Activated T-helper 2 cell treated with anti-CD3 and anti-CD28 coated beads, Interferon-gamma antibody, Interleukin-2, Interleukin-4, amounts not matched to agents 10 μg/mL and 5 μg/mL and 100 μg/mL, durations not matched to agents 14 hours and 24 hours and 36 hours (primary cell): ENCODE measurements at regions not wholly inside any gene's neighbourhood (a gene's known extent, or its start where the extent isn't known, plus 50 kb on each side); places are given as distances from the start of the nearest gene placed in this dataset.
"Not testable (repeated sequence)": the region's sequence is repeated elsewhere in the genome, so short reads cannot be mapped to it uniquely, and the experiment has no call there.

Experiments
- DNase-seq: peaks from one replicate; pipeline ENCODE4 v3.0.0; 2021; ENCODE audit warnings: low spot score
- H3K27ac Mint-ChIP-seq: one replicate; pipeline ENCODE4 v1.8.0; 2021; ENCODE audit warnings: mixed read lengths
- H3K27me3 Mint-ChIP-seq: one replicate; pipeline ENCODE4 v1.8.0; 2021; ENCODE audit warnings: low read depth, mixed read lengths
- H3K36me3 Mint-ChIP-seq: one replicate; pipeline ENCODE4 v1.8.0; 2021; ENCODE audit warnings: low read depth, mixed read lengths
- H3K4me1 Mint-ChIP-seq: one replicate; pipeline ENCODE4 v1.8.0; 2021; ENCODE audit warnings: low read depth, mixed read lengths
- H3K4me3 Mint-ChIP-seq: one replicate; pipeline ENCODE4 v1.8.0; 2021; ENCODE audit warnings: low read depth, mild to moderate bottlenecking, moderate library complexity, mixed read lengths
- H3K9me3 Mint-ChIP-seq: one replicate; pipeline ENCODE4 v1.8.0; 2021; ENCODE audit warnings: mixed read lengths
- intact Hi-C: fragments of 100-400 bp; cut with micrococcal nuclease; formaldehyde crosslinking; loops from one replicate; pipeline ENCODE4 v1.15.1; 2023

DNA sequence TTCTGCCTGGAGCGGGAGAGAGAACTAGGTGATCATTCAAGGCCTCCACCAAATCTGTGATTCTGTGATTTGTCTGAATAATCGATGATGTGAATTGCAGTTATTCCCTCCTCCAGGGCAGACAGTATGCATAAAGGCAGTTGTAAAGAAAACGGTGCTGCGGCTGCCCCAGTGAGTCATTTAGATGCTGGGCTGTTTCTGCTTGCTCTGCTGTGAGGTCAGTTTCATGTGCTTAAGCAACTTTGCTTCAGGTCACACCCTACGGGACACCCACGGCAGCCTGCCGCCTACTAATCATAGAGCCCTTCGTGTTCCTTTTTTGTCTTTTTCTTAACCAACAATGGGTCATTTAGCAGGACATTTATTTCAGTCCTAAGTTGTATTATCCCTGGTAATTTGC is 158.1 kb upstream of the PITRM1 start:
- Mint-ChIP-seq H3K27ac (no peak overlapping the region), H3K27me3 (peaks cover 9% of the 10 kb centered on the region), H3K4me1 (no peaks in the 10 kb centered on the region), H3K4me3 (no peak overlapping the region), H3K36me3 (no peaks in the 10 kb centered on the region), H3K9me3 (no peaks in the 10 kb centered on the region)
- intact Hi-C loops = no loop called here
- no peak for DNase-seq

DNA sequence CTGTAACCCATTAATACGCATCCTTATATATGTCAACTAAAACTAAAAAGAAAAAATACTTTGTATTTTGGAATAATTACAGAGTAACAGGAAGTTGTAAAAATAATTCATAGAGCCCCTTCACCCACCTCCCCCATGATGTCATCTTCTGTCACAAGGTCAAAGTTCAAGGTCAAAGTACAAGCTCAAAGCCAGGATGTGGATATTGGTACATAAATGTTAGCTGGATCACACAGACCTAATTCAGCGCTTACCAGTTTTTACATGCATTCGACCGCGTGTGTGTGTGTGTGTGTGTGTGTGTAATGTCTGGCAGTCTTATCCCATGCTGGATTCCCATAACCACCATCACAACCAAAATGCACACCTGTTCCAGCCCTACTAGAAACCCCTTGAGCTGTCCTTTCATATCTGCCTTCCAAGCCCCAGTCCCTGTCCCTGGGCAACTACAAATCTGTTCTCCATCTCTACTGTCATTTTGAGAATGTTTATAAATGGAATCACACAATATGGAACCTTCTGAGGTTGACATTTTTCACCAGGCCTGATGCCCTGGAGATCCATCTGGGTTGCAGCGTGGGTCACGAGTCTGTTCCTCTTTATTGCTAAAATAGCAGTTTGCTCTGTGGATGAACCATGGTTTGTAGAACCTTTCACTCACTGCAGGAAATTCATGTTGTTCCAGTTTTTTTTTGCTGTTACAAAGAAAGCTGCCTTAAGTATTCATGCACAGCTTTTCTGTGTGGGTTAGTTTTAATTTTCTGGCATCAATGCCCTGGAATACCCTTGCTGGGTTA is 153.6 kb upstream of the PITRM1 start:
- peaks cover 7% of the 10 kb centered on the region for H3K27me3 Mint-ChIP-seq
- no peaks in the 10 kb centered on the region for H3K9me3 Mint-ChIP-seq
- no peak overlapping the region for H3K27ac Mint-ChIP-seq
- intact Hi-C loops = no loop called here
- no peaks in the 10 kb centered on the region for H3K4me1 Mint-ChIP-seq
- no peaks in the 10 kb centered on the region for H3K36me3 Mint-ChIP-seq
- no peak for DNase-seq
- no peak overlapping the region for H3K4me3 Mint-ChIP-seq

DNA sequence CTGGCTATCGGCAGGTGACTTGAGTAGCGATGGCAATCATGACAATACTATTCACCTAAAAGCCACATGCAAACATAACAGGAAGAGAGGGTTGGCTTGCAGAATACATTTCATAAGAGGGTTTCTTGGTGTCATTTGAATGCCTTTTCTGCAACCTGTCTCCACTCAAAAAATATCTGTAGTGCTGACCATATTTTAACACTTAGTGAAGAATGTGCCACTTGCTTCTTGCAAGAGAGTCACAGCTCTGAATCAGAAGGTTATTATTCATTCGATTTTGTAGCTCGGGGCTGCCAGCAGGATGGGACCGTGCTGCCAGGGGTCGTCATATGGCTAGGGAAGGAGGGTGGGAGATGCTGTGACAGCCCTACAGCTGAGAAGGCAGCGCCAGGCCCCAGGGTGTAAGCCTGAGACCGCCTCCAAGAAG is 152.0 kb upstream of the PITRM1 start:
- Mint-ChIP-seq H3K4me3 (no peak overlapping the region), H3K36me3 (no peaks in the 10 kb centered on the region), H3K27ac (no peak overlapping the region), H3K27me3 (peaks cover 7% of the 10 kb centered on the region), H3K9me3 (no peaks in the 10 kb centered on the region), H3K4me1 (no peaks in the 10 kb centered on the region)
- intact Hi-C loops = no loop called here
- DNase-seq = no peak

DNA sequence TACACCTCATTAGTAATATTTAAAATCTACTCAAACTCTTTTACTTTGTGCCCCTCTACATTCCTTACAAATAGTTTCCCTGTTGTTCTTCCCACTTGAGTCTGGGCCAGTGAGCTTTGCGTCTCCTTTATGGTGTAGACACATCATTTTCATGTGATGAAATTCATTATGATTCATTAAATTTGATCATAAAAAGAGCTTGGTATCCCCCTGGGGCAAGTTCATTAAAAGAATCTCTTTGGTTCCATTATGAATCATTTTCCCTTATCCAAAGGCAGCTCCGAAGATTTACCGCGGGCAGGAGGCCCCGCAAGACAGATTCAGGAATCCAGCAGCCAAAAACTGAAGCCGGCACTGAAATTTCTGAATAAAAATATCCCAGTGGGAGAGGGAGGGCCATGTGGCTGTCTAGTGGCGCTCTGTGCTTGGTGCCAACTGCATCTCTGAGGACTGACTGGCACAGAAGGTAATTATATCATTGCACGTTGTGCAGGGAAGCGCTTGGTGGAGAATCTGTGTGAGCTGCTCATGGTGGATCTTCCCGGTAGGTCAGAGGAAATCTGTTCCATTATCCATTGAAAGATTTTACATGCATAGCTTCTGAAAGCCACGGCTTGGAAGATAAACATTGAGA is 151.4 kb upstream of the PITRM1 start:
- no peak for DNase-seq
- intact Hi-C loops = no loop called here
- no peak overlapping the region for H3K4me3 Mint-ChIP-seq
- no peaks in the 10 kb centered on the region for H3K36me3 Mint-ChIP-seq
- no peaks in the 10 kb centered on the region for H3K4me1 Mint-ChIP-seq
- H3K27me3 Mint-ChIP-seq = peaks cover 10% of the 10 kb centered on the region
- H3K9me3 Mint-ChIP-seq = no peaks in the 10 kb centered on the region
- H3K27ac Mint-ChIP-seq = no peak overlapping the region

DNA sequence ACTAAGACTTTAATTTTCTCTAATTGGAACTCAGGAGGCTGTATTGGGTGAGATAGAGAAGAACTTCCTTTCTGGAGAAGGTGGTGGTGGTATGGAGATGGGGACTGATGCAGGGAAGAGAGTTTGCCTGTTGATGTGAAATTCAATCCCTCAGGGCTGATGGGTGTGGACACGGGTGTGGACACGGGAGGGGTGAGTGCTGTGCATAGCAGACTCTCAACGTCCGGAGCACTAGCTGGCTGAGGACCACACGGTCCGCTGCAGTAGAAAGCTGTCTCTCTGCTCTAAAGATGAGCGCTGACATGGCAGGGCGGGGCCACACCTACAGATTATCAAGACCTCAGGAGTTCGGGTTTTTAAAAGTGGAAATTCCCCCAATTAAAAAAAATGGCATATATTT is 148.5 kb upstream of the PITRM1 start:
- Mint-ChIP-seq H3K9me3 (no peaks in the 10 kb centered on the region), H3K27me3 (peaks cover 7% of the 10 kb centered on the region), H3K36me3 (no peaks in the 10 kb centered on the region), H3K4me1 (no peaks in the 10 kb centered on the region), H3K4me3 (no peak overlapping the region), H3K27ac (no peak overlapping the region)
- DNase-seq = no peak
- intact Hi-C loops = no loop called here

DNA sequence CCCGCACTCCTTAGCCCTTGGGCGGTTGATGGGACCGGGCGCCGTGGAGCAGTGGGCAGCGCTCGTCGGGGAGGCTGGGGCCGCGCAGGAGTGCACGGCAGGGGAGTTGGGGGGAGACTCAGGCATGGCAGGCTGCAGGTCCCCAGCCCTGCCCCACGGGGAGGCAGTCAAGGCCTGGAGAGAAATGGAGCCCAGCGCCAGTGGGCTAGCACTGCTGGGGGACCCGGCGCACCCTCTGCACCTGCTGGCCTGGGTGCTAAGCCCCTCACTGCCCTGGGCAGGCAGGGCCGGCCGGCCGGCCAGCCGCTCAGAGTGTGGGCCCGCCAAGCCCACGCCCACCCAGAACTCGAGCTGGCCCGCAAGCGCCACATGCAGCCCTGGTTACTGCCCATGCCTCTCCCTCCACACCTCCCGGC is 147.2 kb upstream of the PITRM1 start:
- Mint-ChIP-seq H3K27ac (no peak overlapping the region), H3K9me3 (no peaks in the 10 kb centered on the region), H3K4me1 (no peaks in the 10 kb centered on the region), H3K27me3 (peaks cover 7% of the 10 kb centered on the region), H3K36me3 (no peaks in the 10 kb centered on the region), H3K4me3 (no peak overlapping the region)
- no peak for DNase-seq
- intact Hi-C loops = no loop called here

DNA sequence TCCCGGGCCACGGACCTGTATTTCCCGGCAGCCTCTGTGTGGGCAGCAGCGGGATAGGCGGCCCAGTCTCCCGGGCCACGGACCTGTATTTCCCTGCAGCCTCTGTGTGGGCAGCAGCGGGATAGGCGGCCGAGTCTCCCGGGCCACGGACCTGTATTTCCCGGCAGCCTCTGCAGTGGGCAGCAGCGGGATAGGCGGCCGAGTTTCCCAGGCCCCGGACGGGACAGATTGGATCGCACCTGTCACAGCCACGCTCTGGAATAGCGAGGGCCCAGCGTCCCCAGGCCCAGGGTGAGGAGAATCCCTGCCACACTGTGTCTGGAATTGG is 145.9 kb upstream of the PITRM1 start:
- not testable (repeated sequence) for H3K36me3 Mint-ChIP-seq, H3K4me1 Mint-ChIP-seq, H3K9me3 Mint-ChIP-seq

DNA sequence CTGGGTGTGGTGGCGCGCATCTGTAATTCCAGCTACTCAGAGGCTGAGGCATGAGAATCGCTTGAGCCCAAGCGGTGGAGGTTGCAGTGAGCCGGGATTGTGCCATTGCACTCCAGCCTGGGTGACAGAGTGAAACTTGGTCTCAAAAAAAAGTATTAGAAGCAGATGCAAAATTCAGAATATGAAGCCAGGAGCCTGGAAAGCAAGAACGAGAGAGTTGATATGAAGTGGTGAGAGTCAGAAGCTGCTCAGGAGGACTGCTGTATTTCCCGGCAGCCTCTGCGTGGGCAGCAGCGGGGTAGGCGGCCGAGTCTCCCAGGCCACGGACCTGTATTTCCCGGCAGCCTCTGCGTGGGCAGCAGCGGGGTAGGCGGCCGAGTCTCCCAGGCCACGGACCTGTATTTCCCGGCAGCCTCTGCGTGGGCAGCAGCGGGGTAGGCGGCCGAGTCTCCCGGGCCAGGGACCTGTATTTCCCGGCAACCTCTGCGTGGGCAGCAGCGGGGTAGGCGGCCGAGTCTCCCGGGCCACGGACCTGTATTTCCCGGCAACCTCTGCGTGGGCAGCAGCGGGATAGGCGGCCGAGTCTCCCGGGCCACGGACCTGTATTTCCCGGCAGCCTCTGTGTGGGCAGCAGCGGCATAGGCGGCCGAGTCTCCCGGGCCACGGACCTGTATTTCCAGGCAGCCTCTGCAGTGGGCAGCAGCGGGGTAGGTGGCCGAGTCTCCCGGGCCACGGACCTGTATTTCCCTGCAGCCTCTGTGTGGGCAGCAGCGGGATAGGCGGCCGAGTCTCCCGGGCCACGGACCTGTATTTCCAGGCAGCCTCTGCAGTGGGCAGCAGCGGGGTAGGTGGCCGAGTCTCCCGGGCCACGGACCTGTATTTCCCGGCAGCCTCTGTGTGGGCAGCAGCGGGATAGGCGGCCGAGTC is 145.2 kb upstream of the PITRM1 start:
- H3K4me3 Mint-ChIP-seq, DNase-seq, H3K27ac Mint-ChIP-seq, H3K9me3 Mint-ChIP-seq, intact Hi-C loops, H3K4me1 Mint-ChIP-seq, H3K36me3 Mint-ChIP-seq: not testable (repeated sequence)
- peaks cover 15% of the 10 kb centered on the region for H3K27me3 Mint-ChIP-seq

More for the DNA sequence above, 145.9 kb upstream of the PITRM1 start:
- H3K27ac Mint-ChIP-seq, DNase-seq, intact Hi-C loops, H3K4me3 Mint-ChIP-seq: not testable (repeated sequence)
- peaks cover 11% of the 10 kb centered on the region for H3K27me3 Mint-ChIP-seq

DNA sequence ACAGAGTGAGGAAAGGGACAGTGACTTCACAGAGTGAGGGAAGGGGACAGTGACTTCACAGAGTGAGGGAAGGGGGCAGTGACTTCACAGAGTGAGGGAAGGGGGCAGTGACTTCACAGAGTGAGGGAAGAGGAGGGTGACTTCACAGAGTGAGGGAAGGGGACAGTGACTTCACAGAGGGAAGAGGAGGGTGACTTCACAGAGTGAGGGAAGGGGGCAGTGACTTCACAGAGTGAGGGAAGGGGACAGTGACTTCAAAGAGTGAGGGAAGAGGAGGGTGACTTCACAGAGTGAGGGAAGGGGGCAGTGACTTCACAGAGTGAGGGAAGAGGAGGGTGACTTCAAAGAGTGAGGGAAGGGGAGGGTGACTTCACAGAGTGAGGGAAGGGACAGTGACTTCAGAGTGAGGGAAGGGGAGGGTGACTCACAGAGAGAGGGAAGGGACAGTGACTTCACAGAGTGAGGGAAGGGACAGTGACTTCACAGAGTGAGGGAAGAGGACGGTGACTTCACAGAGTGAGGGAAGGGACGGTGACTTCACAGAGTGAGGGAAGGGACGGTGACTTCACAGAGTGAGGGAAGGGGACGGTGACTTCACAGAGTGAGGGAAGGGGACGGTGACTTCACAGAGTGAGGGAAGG is 142.0 kb upstream of the PITRM1 start:
- peaks cover 24% of the 10 kb centered on the region for H3K27me3 Mint-ChIP-seq
- H3K4me1 Mint-ChIP-seq, intact Hi-C loops, DNase-seq, H3K4me3 Mint-ChIP-seq, H3K9me3 Mint-ChIP-seq, H3K36me3 Mint-ChIP-seq, H3K27ac Mint-ChIP-seq: not testable (repeated sequence)

DNA sequence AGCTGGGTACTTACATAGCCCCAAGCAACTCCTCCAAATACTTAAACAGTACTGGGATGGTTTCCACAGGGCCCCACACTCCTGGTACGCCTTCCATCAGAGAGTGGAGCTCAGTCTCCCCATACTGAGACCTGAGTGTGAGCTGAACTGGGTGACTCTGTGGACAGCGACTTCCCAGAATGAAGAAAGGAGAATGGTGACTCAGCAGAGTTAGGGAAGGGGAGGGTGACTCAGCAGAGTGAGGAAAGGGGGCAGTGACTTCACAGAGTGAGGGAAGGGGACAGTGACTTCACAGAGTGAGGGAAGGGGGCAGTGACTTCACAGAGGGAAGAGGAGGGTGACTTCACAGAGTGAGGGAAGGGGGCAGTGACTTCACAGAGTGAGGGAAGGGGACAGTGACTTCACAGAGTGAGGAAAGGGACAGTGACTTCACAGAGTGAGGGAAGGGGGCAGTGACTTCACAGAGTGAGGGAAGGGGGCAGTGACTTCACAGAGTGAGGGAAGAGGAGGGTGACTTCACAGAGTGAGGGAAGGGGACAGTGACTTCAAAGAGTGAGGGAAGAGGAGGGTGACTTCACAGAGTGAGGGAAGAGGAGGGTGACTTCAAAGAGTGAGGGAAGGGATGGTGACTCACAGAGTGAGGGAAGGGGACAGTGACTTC is 141.3 kb upstream of the PITRM1 start:
- H3K36me3 Mint-ChIP-seq, DNase-seq, H3K9me3 Mint-ChIP-seq, H3K27ac Mint-ChIP-seq, intact Hi-C loops, H3K4me1 Mint-ChIP-seq, H3K4me3 Mint-ChIP-seq: not testable (repeated sequence)
- peaks cover 21% of the 10 kb centered on the region for H3K27me3 Mint-ChIP-seq

DNA sequence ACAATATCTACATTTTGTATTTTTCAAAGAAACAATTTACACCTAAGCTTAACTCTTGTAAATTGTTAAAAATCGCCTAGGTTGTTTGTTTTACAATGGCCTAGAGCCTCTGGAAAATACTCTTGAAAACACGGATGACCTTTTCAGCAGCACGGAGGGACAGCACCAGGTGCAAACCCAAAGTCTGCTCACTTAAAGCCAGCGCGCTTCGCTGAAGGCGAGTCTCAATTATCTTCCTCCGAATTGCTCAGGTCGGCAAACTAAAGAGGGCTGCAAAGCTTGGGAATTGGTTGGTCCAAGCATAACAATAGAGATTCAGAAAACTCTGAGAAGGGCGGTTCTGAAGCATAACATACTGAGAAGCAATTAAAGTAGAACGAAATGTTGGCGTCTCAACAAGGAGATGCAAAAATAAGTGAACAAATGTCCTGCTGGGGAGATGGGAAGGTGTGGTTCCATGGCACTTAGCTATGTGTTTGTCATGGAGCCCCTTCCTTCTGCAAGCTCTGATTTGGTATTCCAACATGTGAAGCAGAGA is 139.9 kb upstream of the PITRM1 start:
- DNase-seq = no peak
- Mint-ChIP-seq H3K27me3 (peaks cover 23% of the 10 kb centered on the region), H3K36me3 (no peaks in the 10 kb centered on the region), H3K9me3 (no peaks in the 10 kb centered on the region), H3K4me3 (no peak overlapping the region), H3K27ac (no peak overlapping the region), H3K4me1 (no peaks in the 10 kb centered on the region)
- intact Hi-C loops = no loop called here
